ENCODE measurements at regions not wholly inside any gene's neighbourhood (a gene's known extent, or its start where the extent isn't known, plus 50 kb on each side); places are given as distances from the start of the nearest gene placed in this dataset.

- no peaks in the 10 kb centered on the region for H3K9me3 ChIP-seq (ENCODE audit: control insufficient read depth in 1 of 2, insufficient read depth in 1 of 2, low read length in 2 of 2)
- no peak for ATAC-seq (ENCODE audit: poor library complexity)
- Mint-ChIP-seq H3K27ac (no peak overlapping the region), H3K36me3 (ENCODE audit: low read depth) (no peaks in the 10 kb centered on the region), H3K27me3 (no peaks in the 10 kb centered on the region), H3K9me3 (no peaks in the 10 kb centered on the region), H3K4me1 (ENCODE audit: low read depth) (no peaks in the 10 kb centered on the region), H3K4me3 (no peak overlapping the region)
- no peaks in the 10 kb centered on the region for H3K36me3 ChIP-seq (ENCODE audit: insufficient read depth, low read length)
- no peaks in the 10 kb centered on the region for H3K27me3 ChIP-seq (ENCODE audit: control insufficient read depth in 1 of 2, insufficient read depth in 2 of 2, low read length in 2 of 2)
- no peak for DNase-seq
- H3K4me1 ChIP-seq (ENCODE audit: insufficient read depth, low read length), result no peaks in the 10 kb centered on the region
- TF ChIP-seq CTCF (IDR thresholded peaks at IDR 0.05), result no peak
- CTCF ChIA-PET, result no interaction called here
- intact Hi-C loops (cut with DNase I, micrococcal nuclease), result no loop called here
- POLR2A ChIA-PET, result no interaction called here
- H3K27ac ChIP-seq (ENCODE audit: low read depth in 1 of 2, low read length in 2 of 2), result no peak overlapping the region
- no peak overlapping the region for H3K4me3 ChIP-seq (ENCODE audit: low read length)
Observed at GRCh38 chr13:72545030-72545719, 182.3 kb downstream of the MZT1 start.

GRCh38 chr13:72544042-72544441, 183.4 kb downstream of the MZT1 start:
- Mint-ChIP-seq H3K27me3 (no peaks in the 10 kb centered on the region), H3K9me3 (no peaks in the 10 kb centered on the region), H3K36me3 (ENCODE audit: low read depth) (no peaks in the 10 kb centered on the region), H3K4me1 (ENCODE audit: low read depth) (no peaks in the 10 kb centered on the region), H3K4me3 (no peak overlapping the region), H3K27ac (no peak overlapping the region)
- no peak for TF ChIP-seq CTCF (IDR thresholded peaks at IDR 0.05)
- ChIA-PET POLR2A (no interaction called here), CTCF (no interaction called here)
- Histone ChIP-seq H3K36me3 (ENCODE audit: insufficient read depth, low read length) (no peaks in the 10 kb centered on the region), H3K27ac (ENCODE audit: low read depth in 1 of 2, low read length in 2 of 2) (no peak overlapping the region), H3K4me3 (ENCODE audit: low read length) (no peak overlapping the region), H3K27me3 (ENCODE audit: control insufficient read depth in 1 of 2, insufficient read depth in 2 of 2, low read length in 2 of 2) (no peaks in the 10 kb centered on the region), H3K4me1 (ENCODE audit: insufficient read depth, low read length) (no peaks in the 10 kb centered on the region), H3K9me3 (ENCODE audit: control insufficient read depth in 1 of 2, insufficient read depth in 1 of 2, low read length in 2 of 2) (no peaks in the 10 kb centered on the region)
- intact Hi-C loops (cut with DNase I, micrococcal nuclease), result no loop called here
- no peak for DNase-seq
- no peak for ATAC-seq (ENCODE audit: poor library complexity)

GRCh38 chr13:72542241-72542640, 185.2 kb downstream of the MZT1 start:
- DNase-seq, result no peak
- Histone ChIP-seq H3K27me3 (ENCODE audit: control insufficient read depth in 1 of 2, insufficient read depth in 2 of 2, low read length in 2 of 2) (no peaks in the 10 kb centered on the region), H3K4me3 (ENCODE audit: low read length) (no peak overlapping the region), H3K27ac (ENCODE audit: low read depth in 1 of 2, low read length in 2 of 2) (no peak overlapping the region), H3K9me3 (ENCODE audit: control insufficient read depth in 1 of 2, insufficient read depth in 1 of 2, low read length in 2 of 2) (no peaks in the 10 kb centered on the region), H3K4me1 (ENCODE audit: insufficient read depth, low read length) (no peaks in the 10 kb centered on the region), H3K36me3 (ENCODE audit: insufficient read depth, low read length) (no peaks in the 10 kb centered on the region)
- intact Hi-C loops (cut with DNase I, micrococcal nuclease), result no loop called here
- no peak overlapping the region for H3K4me3 Mint-ChIP-seq
- H3K4me1 Mint-ChIP-seq (ENCODE audit: low read depth), result no peaks in the 10 kb centered on the region
- no peak for TF ChIP-seq CTCF (IDR thresholded peaks at IDR 0.05)
- no peaks in the 10 kb centered on the region for H3K27me3 Mint-ChIP-seq
- ChIA-PET POLR2A (no interaction called here), CTCF (no interaction called here)
- H3K36me3 Mint-ChIP-seq (ENCODE audit: low read depth), result no peaks in the 10 kb centered on the region
- H3K27ac Mint-ChIP-seq, result no peak overlapping the region
- no peak for ATAC-seq (ENCODE audit: poor library complexity)
- no peaks in the 10 kb centered on the region for H3K9me3 Mint-ChIP-seq
